ENCODE measurements at regions not wholly inside any gene's neighbourhood (a gene's known extent, or its start where the extent isn't known, plus 50 kb on each side); places are given as distances from the start of the nearest gene placed in this dataset.
"Not testable (repeated sequence)": the region's sequence is repeated elsewhere in the genome, so short reads cannot be mapped to it uniquely, and the experiment has no call there.

DNA sequence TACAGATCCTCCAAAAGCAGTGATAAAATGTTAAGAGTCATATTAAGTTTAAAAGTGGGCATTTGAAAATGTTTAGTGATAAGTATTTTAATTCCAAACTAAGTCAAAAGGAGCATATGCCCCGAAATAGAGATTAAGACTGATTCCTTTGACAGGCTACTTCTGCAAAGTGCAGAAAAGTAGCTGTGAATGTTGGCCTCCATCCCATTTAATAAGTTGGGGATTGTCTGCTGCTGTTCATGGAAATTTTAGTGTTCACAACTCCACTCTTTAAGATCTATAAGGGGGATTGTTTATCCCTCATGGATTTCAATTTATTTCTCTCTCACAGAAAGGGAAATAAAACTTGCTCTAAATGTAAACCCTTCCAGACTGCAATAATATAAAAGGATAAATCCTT lies 278.3 kb downstream of the KCTD12 start:
- no peak for DNase-seq

DNA sequence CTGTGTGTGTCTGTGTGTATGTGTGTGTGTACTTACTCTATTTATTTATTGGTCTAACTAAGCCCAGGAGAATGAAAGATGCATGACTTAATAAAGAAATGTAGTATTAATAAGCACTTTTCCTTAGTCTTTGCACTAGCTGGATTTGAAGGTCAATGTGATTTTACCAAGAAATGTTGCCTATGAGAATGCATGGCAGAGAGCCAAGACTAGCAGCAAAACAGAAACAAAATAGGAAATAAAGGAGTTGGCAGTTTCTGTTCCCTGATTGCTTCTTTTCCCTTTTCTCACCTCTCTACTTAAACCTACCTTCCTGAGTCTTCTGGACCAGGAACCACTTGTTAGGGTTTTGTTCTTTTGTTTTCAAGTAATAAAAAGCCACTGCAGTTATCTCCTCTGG lies 286.1 kb downstream of the KCTD12 start:
- no peak for DNase-seq

GRCh38 chr13:76597868-76598267 lies 288.3 kb downstream of the KCTD12 start:
- DNase-seq = no peak

DNA sequence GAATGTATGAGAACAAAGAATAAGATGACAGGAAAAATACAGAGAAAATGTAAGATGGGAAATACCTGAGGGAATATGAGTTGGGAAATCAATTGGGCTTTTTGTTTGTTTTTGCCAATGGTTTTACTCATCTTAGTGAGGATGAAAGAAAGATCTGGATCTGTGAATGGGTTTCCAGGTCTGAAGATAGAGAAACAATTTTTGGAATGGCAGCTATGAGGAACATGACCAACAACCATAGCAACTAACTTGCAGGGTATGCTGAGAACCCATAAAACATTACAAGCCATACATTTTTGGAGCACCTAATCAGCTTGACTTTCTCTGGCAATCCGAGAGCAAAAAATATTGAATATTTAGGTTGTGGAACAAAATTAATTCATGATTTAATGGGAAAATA lies 290.0 kb downstream of the KCTD12 start:
- DNase-seq = no peak

GRCh38 chr13:76594435-76594834 lies 291.8 kb downstream of the KCTD12 start:
- no peak for DNase-seq

GRCh38 chr13:76586842-76587241 lies 299.4 kb downstream of the KCTD12 start:
- DNase-seq = no peak

- DNase-seq = no peak
These were observed 306.5 kb downstream of the KCTD12 start for GRCh38 chr13:76579701-76580100.

- not testable (repeated sequence) for DNase-seq
These were observed 310.6 kb downstream of the KCTD12 start for GRCh38 chr13:76575634-76576033.

DNA sequence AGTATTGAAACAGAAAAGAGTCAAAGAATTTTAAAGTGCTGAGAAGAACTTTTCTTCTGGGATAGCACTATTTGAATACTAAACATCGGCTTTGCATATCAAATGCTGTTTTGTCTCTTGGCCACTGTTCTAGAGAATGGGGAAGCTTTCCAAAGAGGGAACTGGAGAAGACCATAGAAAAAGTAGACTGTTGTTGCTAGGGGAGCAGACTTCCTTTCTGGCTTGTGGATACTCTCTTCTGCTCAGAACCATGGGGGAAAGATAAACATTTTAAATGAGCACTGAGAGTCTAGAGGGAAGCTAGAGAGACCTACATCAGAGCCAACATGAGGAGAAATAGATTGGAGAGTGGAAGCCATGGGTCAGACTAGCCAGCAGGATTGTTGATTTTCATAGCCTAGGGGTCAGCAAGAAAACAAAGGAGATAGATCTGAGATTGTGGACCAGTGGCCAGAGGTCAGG lies 315.7 kb downstream of the KCTD12 start:
- no peak for DNase-seq

- DNase-seq = no peak
These were observed 329.6 kb downstream of the KCTD12 start for GRCh38 chr13:76556627-76557026.

DNA sequence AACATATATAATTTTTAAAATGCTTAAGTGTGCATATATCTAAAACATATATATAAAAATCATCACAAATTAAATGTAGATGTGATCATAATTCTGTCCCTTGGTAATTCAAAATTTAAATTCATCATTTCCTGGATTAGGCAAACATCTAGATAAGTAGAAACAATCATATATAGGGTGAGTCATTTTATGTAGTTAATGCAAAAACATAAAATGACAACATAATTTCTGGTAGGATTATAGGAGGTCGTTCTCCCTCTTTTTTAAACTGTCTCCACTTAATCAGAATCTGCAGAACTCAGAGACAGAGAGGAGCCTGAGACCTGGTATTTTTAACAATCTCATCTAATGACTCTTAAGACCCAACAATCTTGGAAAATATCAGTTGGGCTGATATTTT lies 333.4 kb downstream of the KCTD12 start:
- no peak for DNase-seq

GRCh38 chr13:76552041-76552772 lies 334.0 kb downstream of the KCTD12 start:
- DNase-seq = no peak

- no peak for DNase-seq
These were observed 344.0 kb downstream of the KCTD12 start for GRCh38 chr13:76542176-76542575.

DNA sequence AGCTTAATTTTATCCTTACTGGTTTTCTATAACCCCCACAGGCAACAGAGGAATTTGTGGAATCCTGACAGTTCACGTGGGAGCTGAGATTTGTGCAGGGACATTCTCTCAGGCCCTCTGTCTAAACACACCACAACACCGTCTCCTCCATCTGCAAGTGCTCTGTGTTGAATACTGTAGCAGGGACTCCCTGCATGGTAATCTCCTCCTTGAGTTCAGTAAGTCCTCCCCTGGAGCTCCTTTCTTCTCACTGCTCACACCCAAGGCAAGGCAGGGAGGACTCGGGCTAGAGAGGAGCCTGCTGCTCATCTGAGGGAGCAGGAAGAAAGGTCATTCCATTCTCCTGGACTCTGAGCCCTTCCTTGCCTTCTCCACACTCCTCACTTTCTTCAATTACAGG lies 348.2 kb downstream of the KCTD12 start:
- DNase-seq = no peak

GRCh38 chr13:76533251-76533650 lies 353.0 kb downstream of the KCTD12 start:
- DNase-seq = no peak

DNA sequence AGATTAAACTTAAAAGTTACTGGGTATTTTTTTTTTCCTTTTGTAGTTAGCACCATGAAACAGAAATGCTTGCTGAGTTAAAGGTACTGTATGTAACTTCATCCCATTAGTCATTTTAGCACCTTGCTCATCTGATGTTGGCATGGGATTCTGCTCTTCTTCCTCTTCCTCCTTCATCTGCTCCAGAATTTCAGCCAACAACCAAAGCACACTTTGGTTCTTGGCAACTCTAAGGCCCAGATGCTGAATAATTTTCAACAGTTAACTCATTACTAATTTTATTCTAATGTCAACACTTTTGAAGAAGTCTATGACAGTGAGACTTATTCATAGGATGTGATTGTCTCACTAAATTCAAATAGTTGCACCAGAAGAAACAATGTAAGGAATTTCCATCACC lies 359.2 kb downstream of the KCTD12 start:
- no peak for DNase-seq

GRCh38 chr13:76523740-76524340 lies 362.4 kb downstream of the KCTD12 start:
- no peak for DNase-seq

DNA sequence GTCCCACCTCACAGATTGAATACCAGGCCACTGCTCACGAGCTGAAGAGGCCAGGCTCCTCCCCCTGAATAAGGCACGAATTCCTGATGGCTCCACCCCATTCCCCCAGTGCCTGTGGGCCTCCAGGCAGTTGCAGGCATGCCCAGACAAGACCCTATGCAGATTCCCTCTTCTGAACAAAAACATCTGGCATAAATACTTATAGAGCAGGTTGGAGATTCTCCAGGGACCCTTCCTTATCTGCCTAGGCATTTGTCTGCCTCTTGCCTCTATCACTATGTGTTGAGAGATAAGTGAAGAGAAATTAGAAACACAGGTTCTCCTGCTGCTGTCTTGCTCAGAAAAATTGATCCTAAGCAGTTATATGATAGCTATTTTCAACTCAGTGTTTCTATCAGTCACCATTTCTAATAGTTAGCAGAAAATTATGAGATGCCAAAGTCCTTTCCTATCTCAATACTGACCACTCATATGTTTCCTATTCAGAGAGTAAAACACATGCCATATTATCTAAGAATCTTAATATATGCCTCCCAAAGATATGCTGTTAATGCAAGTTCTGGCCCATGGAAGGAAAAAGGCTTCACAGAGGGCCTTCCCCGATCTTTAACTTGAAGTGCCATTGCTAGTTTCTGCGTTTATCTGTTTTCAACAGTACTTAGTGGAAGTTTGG lies 364.0 kb downstream of the KCTD12 start:
- DNase-seq = no peak

DNA sequence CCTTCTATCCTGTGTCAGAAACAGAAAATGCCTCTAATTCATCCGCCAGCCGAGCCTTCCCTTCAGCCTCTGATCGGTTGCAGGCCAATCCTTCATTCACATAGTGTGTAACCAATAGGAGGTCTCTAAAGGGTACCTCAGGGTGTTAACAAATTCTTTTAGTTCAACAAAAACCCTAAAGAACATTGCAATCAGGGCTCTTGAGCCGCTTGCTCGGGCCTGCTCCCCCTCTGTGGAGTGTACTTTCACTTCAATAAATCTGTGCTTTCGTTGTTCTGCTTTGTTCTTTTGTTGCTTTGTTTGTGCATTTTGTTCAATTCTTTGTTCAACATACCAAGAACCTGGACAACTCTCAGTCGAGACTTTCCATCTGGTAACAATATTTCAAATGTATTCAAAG lies 366.5 kb downstream of the KCTD12 start:
- DNase-seq = no peak

GRCh38 chr13:76516586-76516985 lies 369.6 kb downstream of the KCTD12 start:
- DNase-seq = no peak

- DNase-seq = no peak
These were observed 370.2 kb downstream of the KCTD12 start for GRCh38 chr13:76516013-76516412.

GRCh38 chr13:76512721-76513145 lies 373.5 kb downstream of the KCTD12 start:
- DNase-seq = no peak

DNA sequence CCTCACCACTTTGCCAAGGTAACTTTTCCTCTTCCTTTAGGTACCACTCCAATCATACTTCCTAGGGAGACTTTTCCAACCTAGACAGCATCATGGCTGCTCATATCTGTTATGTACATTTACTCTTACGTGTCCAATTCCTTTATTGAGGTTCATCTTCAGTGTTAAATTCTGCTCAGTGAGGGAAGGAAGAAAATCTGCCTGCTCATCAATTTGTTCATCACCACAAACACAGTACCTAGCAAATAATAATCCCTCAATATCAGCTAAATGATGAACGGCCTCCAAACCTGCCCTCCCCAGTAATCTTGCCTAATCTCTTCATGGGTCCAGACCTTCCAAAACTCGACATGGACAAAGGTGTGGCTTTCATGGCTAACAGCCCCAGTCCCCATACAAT lies 380.8 kb downstream of the KCTD12 start:
- DNase-seq = no peak

- no peak for DNase-seq
These were observed 382.4 kb downstream of the KCTD12 start for GRCh38 chr13:76503766-76504165.
